ENCODE measurements at regions not wholly inside any gene's neighbourhood (a gene's known extent, or its start where the extent isn't known, plus 50 kb on each side); places are given as distances from the start of the nearest gene placed in this dataset.
"Not testable (repeated sequence)": the region's sequence is repeated elsewhere in the genome, so short reads cannot be mapped to it uniquely, and the experiment has no call there.

- DNase-seq (ENCODE audit: low spot score): no peak
Observed at GRCh38 chr14:44616204-44616603, 109.1 kb upstream of the FSCB start.

GRCh38 chr14:44613061-44613712 lies 106.1 kb upstream of the FSCB start:
- DNase-seq (ENCODE audit: low spot score): no peak

- DNase-seq (ENCODE audit: low spot score): no peak
Observed at GRCh38 chr14:44612002-44612401, 104.9 kb upstream of the FSCB start.

- no peak for DNase-seq (ENCODE audit: low spot score)
Observed at GRCh38 chr14:44609876-44610510, 102.9 kb upstream of the FSCB start.

- no peak for DNase-seq (ENCODE audit: low spot score)
Observed at GRCh38 chr14:44609201-44609600, 102.1 kb upstream of the FSCB start.

- no peak for DNase-seq (ENCODE audit: low spot score)
Observed at GRCh38 chr14:44607701-44608100, 100.6 kb upstream of the FSCB start.

- DNase-seq (ENCODE audit: low spot score): no peak
Observed at GRCh38 chr14:44606576-44606975, 99.5 kb upstream of the FSCB start.

GRCh38 chr14:44601266-44601665 lies 94.2 kb upstream of the FSCB start:
- DNase-seq (ENCODE audit: low spot score): not testable (repeated sequence)

- no peak for DNase-seq (ENCODE audit: low spot score)
Observed at GRCh38 chr14:44589180-44589579, 82.1 kb upstream of the FSCB start.

GRCh38 chr14:44586910-44587309 lies 79.8 kb upstream of the FSCB start:
- DNase-seq (ENCODE audit: low spot score): no peak

- no peak for DNase-seq (ENCODE audit: low spot score)
Observed at GRCh38 chr14:44576356-44576755, 69.3 kb upstream of the FSCB start.

- DNase-seq (ENCODE audit: low spot score): no peak
Observed at GRCh38 chr14:44567997-44568396, 60.9 kb upstream of the FSCB start.

GRCh38 chr14:44565968-44566367 lies 58.9 kb upstream of the FSCB start:
- DNase-seq (ENCODE audit: low spot score): no peak

GRCh38 chr14:44564908-44565307 lies 57.8 kb upstream of the FSCB start:
- DNase-seq (ENCODE audit: low spot score): no peak

Measured in hematopoietic multipotent progenitor cell treated with erythropoietin and hydrocortisone succinate and interleukin-3 and kit ligand, for 17 days (in vitro differentiated cells).